MV-4-11 (cell line): ENCODE measurements at regions not wholly inside any gene's neighbourhood (a gene's known extent, or its start where the extent isn't known, plus 50 kb on each side); places are given as distances from the start of the nearest gene placed in this dataset.

Experiments used
- DNase-seq: peaks from one replicate; lab custom pipeline; 2025; lab: John Stamatoyannopoulos, UW

GRCh38 chr5:109532773-109533364, 123.1 kb upstream of the PJA2 start:
- no peak for DNase-seq

- no peak for DNase-seq
Measured at GRCh38 chr5:109531262-109531661, 121.5 kb upstream of the PJA2 start.

GRCh38 chr5:109529987-109530386, 120.2 kb upstream of the PJA2 start:
- no peak for DNase-seq

- no peak for DNase-seq
Measured at GRCh38 chr5:109529520-109529919, 119.7 kb upstream of the PJA2 start.

- DNase-seq, result no peak
Measured at GRCh38 chr5:109524555-109524954, 114.8 kb upstream of the PJA2 start.

GRCh38 chr5:109524026-109524425, 114.3 kb upstream of the PJA2 start:
- DNase-seq, result no peak

GRCh38 chr5:109522404-109522803, 112.6 kb upstream of the PJA2 start:
- DNase-seq, result no peak

GRCh38 chr5:109519416-109519815, 109.6 kb upstream of the PJA2 start:
- no peak for DNase-seq

- no peak for DNase-seq
Measured at GRCh38 chr5:109516390-109516789, 106.6 kb upstream of the PJA2 start.

GRCh38 chr5:109511980-109512734, 102.4 kb upstream of the PJA2 start:
- no peak for DNase-seq

GRCh38 chr5:109506556-109506955, 96.8 kb upstream of the PJA2 start:
- DNase-seq, result peak; percentile 87

GRCh38 chr5:109496112-109496511, 86.3 kb upstream of the PJA2 start:
- no peak for DNase-seq

- DNase-seq, result no peak
Measured at GRCh38 chr5:109487753-109488420, 78.1 kb upstream of the PJA2 start.

- no peak for DNase-seq
Measured at GRCh38 chr5:109486200-109486804, 76.5 kb upstream of the PJA2 start.

- no peak for DNase-seq
Measured at GRCh38 chr5:109485030-109485429, 75.3 kb upstream of the PJA2 start.

- DNase-seq, result no peak
Measured at GRCh38 chr5:109484597-109484996, 74.8 kb upstream of the PJA2 start.

- DNase-seq, result peak; percentile 72
Measured at GRCh38 chr5:109483395-109483971, 73.7 kb upstream of the PJA2 start.

- DNase-seq, result no peak
Measured at GRCh38 chr5:109482748-109483147, 73.0 kb upstream of the PJA2 start.

- peak; percentile 7 for DNase-seq
Measured at GRCh38 chr5:109479260-109479860, 69.6 kb upstream of the PJA2 start.

- DNase-seq, result no peak
Measured at GRCh38 chr5:109478830-109479229, 69.1 kb upstream of the PJA2 start.

GRCh38 chr5:109476292-109476691, 66.5 kb upstream of the PJA2 start:
- no peak for DNase-seq
